Left ventricle myocardium inferior (tissue), 1 donor: ENCODE measurements at regions not wholly inside any gene's neighbourhood (a gene's known extent, or its start where the extent isn't known, plus 50 kb on each side); places are given as distances from the start of the nearest gene placed in this dataset.

Experiments used
- DNase-seq: peaks from one replicate; pipeline ENCODE4 v3.0.0-alpha.2; 2020
- H3K27ac ChIP-seq: fragments of 200-600 bp; replicated peaks from 2 replicates; pipeline ENCODE4 v1.8.0; 2021
- H3K27me3 ChIP-seq: fragments of 200-600 bp; 2 replicates; pipeline ENCODE4 v1.8.0; 2021; ENCODE audit warnings: low read depth
- H3K36me3 ChIP-seq: fragments of 200-600 bp; 2 replicates; pipeline ENCODE4 v1.8.0; 2021
- H3K4me1 ChIP-seq: fragments of 200-600 bp; 2 replicates; pipeline ENCODE4 v1.8.0; 2021
- H3K4me3 ChIP-seq: fragments of 200-600 bp; 2 replicates; pipeline ENCODE4 v1.8.0; 2021; ENCODE audit warnings: mild to moderate bottlenecking, moderate library complexity
- H3K9me3 ChIP-seq: fragments of 200-600 bp; replicated peaks from 2 replicates; pipeline ENCODE4 v1.8.0; 2021
- intact Hi-C: fragments of 100-400 bp; cut with micrococcal nuclease; formaldehyde crosslinking; loops from one replicate; pipeline ENCODE4 v1.11.0; 2022
- TF ChIP-seq, protein P1 (sequence below): fragments of 200-600 bp; IDR thresholded peaks from 2 replicates; pipeline ENCODE4 v1.8.0; 2021; ENCODE audit warnings: antibody characterized with exemption, mild to moderate bottlenecking, borderline replicate concordance
- donor health status: DM: no; HTN: yes; CAD: no; lungs with severe emphysema.

GRCh38 chr4:62471021-62471420 is 1270.9 kb downstream of the ADGRL3 start:
- Histone ChIP-seq H3K36me3 (no peaks in the 10 kb centered on the region), H3K9me3 (no peaks in the 10 kb centered on the region), H3K4me1 (no peaks in the 10 kb centered on the region), H3K27me3 (no peaks in the 10 kb centered on the region), H3K4me3 (no peak overlapping the region), H3K27ac (no peak overlapping the region)
- intact Hi-C loops = no loop called here
- DNase-seq = no peak
- TF ChIP-seq, protein P1, sequence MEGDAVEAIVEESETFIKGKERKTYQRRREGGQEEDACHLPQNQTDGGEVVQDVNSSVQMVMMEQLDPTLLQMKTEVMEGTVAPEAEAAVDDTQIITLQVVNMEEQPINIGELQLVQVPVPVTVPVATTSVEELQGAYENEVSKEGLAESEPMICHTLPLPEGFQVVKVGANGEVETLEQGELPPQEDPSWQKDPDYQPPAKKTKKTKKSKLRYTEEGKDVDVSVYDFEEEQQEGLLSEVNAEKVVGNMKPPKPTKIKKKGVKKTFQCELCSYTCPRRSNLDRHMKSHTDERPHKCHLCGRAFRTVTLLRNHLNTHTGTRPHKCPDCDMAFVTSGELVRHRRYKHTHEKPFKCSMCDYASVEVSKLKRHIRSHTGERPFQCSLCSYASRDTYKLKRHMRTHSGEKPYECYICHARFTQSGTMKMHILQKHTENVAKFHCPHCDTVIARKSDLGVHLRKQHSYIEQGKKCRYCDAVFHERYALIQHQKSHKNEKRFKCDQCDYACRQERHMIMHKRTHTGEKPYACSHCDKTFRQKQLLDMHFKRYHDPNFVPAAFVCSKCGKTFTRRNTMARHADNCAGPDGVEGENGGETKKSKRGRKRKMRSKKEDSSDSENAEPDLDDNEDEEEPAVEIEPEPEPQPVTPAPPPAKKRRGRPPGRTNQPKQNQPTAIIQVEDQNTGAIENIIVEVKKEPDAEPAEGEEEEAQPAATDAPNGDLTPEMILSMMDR = no peak

- TF ChIP-seq, protein P1 = no peak
- no peak for DNase-seq
- Histone ChIP-seq H3K4me1 (no peaks in the 10 kb centered on the region), H3K36me3 (no peaks in the 10 kb centered on the region), H3K4me3 (no peak overlapping the region), H3K9me3 (no peaks in the 10 kb centered on the region), H3K27ac (no peak overlapping the region), H3K27me3 (no peaks in the 10 kb centered on the region)
- intact Hi-C loops = no loop called here
Observed at GRCh38 chr4:62470421-62470983, 1270.4 kb downstream of the ADGRL3 start.

DNA sequence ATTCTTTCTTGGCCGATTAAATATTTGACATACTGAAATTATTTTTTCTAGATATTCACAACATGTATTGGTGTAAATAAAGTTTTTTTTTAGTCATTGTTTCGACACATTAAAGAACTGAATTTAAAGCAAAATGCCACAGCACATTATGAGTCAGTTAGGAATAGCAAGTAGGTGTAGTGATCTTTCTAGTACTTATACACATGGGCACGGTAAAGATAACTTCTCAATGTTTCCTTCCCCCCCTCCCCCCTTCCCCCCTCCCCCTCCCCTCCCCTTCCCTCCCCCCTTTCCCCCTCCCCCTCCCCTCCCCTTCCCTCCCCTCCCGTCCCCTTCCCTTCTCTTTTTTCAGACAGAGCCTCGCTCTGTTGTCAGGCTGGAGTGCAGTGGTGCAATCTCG is 1269.9 kb downstream of the ADGRL3 start:
- H3K9me3 ChIP-seq = no peaks in the 10 kb centered on the region
- H3K27ac ChIP-seq = no peak overlapping the region
- no peaks in the 10 kb centered on the region for H3K36me3 ChIP-seq
- intact Hi-C loops = no loop called here
- no peaks in the 10 kb centered on the region for H3K4me1 ChIP-seq
- no peak overlapping the region for H3K4me3 ChIP-seq
- no peaks in the 10 kb centered on the region for H3K27me3 ChIP-seq
- TF ChIP-seq, protein P1 = no peak
- DNase-seq = no peak

- no peak overlapping the region for H3K27ac ChIP-seq
- intact Hi-C loops = no loop called here
- H3K9me3 ChIP-seq = peaks cover 3% of the 10 kb centered on the region
- TF ChIP-seq, protein P1 = no peak
- DNase-seq = no peak
- no peak overlapping the region for H3K4me3 ChIP-seq
- H3K4me1 ChIP-seq = no peaks in the 10 kb centered on the region
- H3K27me3 ChIP-seq = no peaks in the 10 kb centered on the region
- H3K36me3 ChIP-seq = no peaks in the 10 kb centered on the region
Observed at GRCh38 chr4:62461961-62462360, 1261.8 kb downstream of the ADGRL3 start.

DNA sequence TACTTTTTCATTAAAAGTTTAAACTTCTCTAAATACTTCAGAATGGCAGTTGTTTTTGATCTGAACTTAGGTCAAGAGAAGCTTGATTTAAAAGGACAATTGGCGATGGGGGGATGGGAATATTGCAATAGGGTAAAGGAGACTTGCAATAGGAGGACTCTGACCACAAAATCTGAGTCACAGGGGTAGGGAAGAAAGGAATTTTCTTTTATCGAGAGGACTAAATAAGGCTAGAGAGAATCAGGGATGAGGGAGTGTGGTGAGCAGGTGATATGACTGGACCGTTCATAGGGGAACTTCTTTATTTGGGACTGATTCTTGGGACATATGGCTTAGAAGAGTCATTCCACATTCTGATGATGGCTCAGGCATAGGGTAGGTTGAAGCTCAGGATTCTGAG is 1260.2 kb downstream of the ADGRL3 start:
- H3K27ac ChIP-seq = no peak overlapping the region
- peaks cover 3% of the 10 kb centered on the region for H3K9me3 ChIP-seq
- no peaks in the 10 kb centered on the region for H3K36me3 ChIP-seq
- intact Hi-C loops = no loop called here
- no peaks in the 10 kb centered on the region for H3K4me1 ChIP-seq
- TF ChIP-seq, protein P1 = no peak
- H3K4me3 ChIP-seq = no peak overlapping the region
- no peaks in the 10 kb centered on the region for H3K27me3 ChIP-seq
- DNase-seq = no peak
